Spinal cord (tissue), 9 donors: ENCODE measurements at regions not wholly inside any gene's neighbourhood (a gene's known extent, or its start where the extent isn't known, plus 50 kb on each side); places are given as distances from the start of the nearest gene placed in this dataset.

Experiments
- DNase-seq, 6 donors: peaks; one replicate each; pipeline versions ENCODE4 v3.0.0 to v3.0.0-alpha.2; 2013 to 2015; ENCODE audit warnings: low spot score in 6 of 6, low read depth in 4 of 6
- H3K27ac ChIP-seq: one replicate; pipeline ENCODE4 v1.5.1; 2013; ENCODE audit warnings: low read depth, low read length, control low read depth
- H3K27me3 ChIP-seq: one replicate; pipeline ENCODE4 v1.6.1; 2013; ENCODE audit warnings: low read length; ENCODE audit not compliant: control insufficient read depth, insufficient read depth
- H3K36me3 ChIP-seq: one replicate; pipeline ENCODE4 v1.6.1; 2013; ENCODE audit warnings: low read length; ENCODE audit not compliant: control insufficient read depth, insufficient read depth
- H3K4me1 ChIP-seq: one replicate; pipeline ENCODE4 v1.6.1; 2013; ENCODE audit warnings: low read length; ENCODE audit not compliant: control insufficient read depth, insufficient read depth
- H3K4me3 ChIP-seq: one replicate; pipeline ENCODE4 v1.5.1; 2013; ENCODE audit warnings: low read depth, low read length, control low read depth
- H3K9me3 ChIP-seq: one replicate; pipeline ENCODE4 v1.6.1; 2013; ENCODE audit warnings: low read length; ENCODE audit not compliant: control insufficient read depth, insufficient read depth
- WGBS: methylation state at CpG from one replicate; pipeline ENCODE4 v1.1.5; 2013; ENCODE audit warnings: missing lambda C conversion rate; ENCODE audit not compliant: insufficient coverage; 5-methylcytosine and 5-hydroxymethylcytosine counted together
- donor health status: healthy.

- Histone ChIP-seq H3K27ac (no peak overlapping the region), H3K36me3 (no peaks in the 10 kb centered on the region), H3K27me3 (no peaks in the 10 kb centered on the region), H3K4me3 (no peak overlapping the region), H3K9me3 (no peaks in the 10 kb centered on the region), H3K4me1 (no peaks in the 10 kb centered on the region)
- DNase-seq, result no peak
These were observed 691.9 kb upstream of the SOX9 start for GRCh38 chr17:71428897-71429296.

GRCh38 chr17:71430281-71430680, 690.5 kb upstream of the SOX9 start:
- H3K4me1 ChIP-seq, result no peaks in the 10 kb centered on the region
- H3K27ac ChIP-seq, result no peak overlapping the region
- H3K27me3 ChIP-seq, result no peaks in the 10 kb centered on the region
- DNase-seq, result no peak
- no peaks in the 10 kb centered on the region for H3K36me3 ChIP-seq
- H3K9me3 ChIP-seq, result no peaks in the 10 kb centered on the region
- 93% methylated on average over 4 of the region's 5 CpGs for WGBS
- no peak overlapping the region for H3K4me3 ChIP-seq

- no peak overlapping the region for H3K4me3 ChIP-seq
- no peak overlapping the region for H3K27ac ChIP-seq
- DNase-seq, result no peak
- H3K9me3 ChIP-seq, result no peaks in the 10 kb centered on the region
- no peaks in the 10 kb centered on the region for H3K4me1 ChIP-seq
- no CpG with 5 or more reads among the region's 2 CpGs for WGBS
- no peaks in the 10 kb centered on the region for H3K27me3 ChIP-seq
- no peaks in the 10 kb centered on the region for H3K36me3 ChIP-seq
These were observed 689.7 kb upstream of the SOX9 start for GRCh38 chr17:71431146-71431545.

- Histone ChIP-seq H3K4me3 (no peak overlapping the region), H3K9me3 (no peaks in the 10 kb centered on the region), H3K4me1 (no peaks in the 10 kb centered on the region), H3K27ac (no peak overlapping the region), H3K36me3 (no peaks in the 10 kb centered on the region), H3K27me3 (no peaks in the 10 kb centered on the region)
- no peak for DNase-seq
- WGBS, result 80% methylated on average over 1 of the region's 2 CpGs
These were observed 688.2 kb upstream of the SOX9 start for GRCh38 chr17:71432378-71433315.

- H3K4me1 ChIP-seq, result no peaks in the 10 kb centered on the region
- H3K27ac ChIP-seq, result no peak overlapping the region
- no peaks in the 10 kb centered on the region for H3K27me3 ChIP-seq
- no peak overlapping the region for H3K4me3 ChIP-seq
- H3K36me3 ChIP-seq, result no peaks in the 10 kb centered on the region
- no peaks in the 10 kb centered on the region for H3K9me3 ChIP-seq
- no peak for DNase-seq
- no CpG with 5 or more reads among the region's 1 CpG for WGBS
These were observed 686.1 kb upstream of the SOX9 start for GRCh38 chr17:71434716-71435115.

- Histone ChIP-seq H3K9me3 (no peaks in the 10 kb centered on the region), H3K27me3 (no peaks in the 10 kb centered on the region), H3K36me3 (no peaks in the 10 kb centered on the region), H3K27ac (no peak overlapping the region), H3K4me3 (no peak overlapping the region), H3K4me1 (no peaks in the 10 kb centered on the region)
- no CpG with 5 or more reads among the region's 1 CpG for WGBS
- DNase-seq, result no peak
These were observed 684.3 kb upstream of the SOX9 start for GRCh38 chr17:71436479-71436878.

GRCh38 chr17:71437166-71437565, 683.7 kb upstream of the SOX9 start:
- DNase-seq, result no peak
- Histone ChIP-seq H3K4me3 (no peak overlapping the region), H3K4me1 (no peaks in the 10 kb centered on the region), H3K9me3 (no peaks in the 10 kb centered on the region), H3K27ac (no peak overlapping the region), H3K36me3 (no peaks in the 10 kb centered on the region), H3K27me3 (no peaks in the 10 kb centered on the region)
- no CpG with 5 or more reads among the region's 1 CpG for whole genome bisulfite sequencing

- no peak overlapping the region for H3K27ac ChIP-seq
- no peaks in the 10 kb centered on the region for H3K9me3 ChIP-seq
- H3K4me3 ChIP-seq, result no peak overlapping the region
- peak in 2 of 6 donors; percentile 55 to 59 for DNase-seq
- WGBS, result no CpG with 5 or more reads among the region's 5 CpGs
- no peaks in the 10 kb centered on the region for H3K4me1 ChIP-seq
- no peaks in the 10 kb centered on the region for H3K27me3 ChIP-seq
- no peaks in the 10 kb centered on the region for H3K36me3 ChIP-seq
These were observed 682.1 kb upstream of the SOX9 start for GRCh38 chr17:71438631-71439146.

GRCh38 chr17:71440513-71440912, 680.3 kb upstream of the SOX9 start:
- H3K27me3 ChIP-seq, result no peaks in the 10 kb centered on the region
- 93% methylated on average over 5 of the region's 9 CpGs for WGBS
- no peaks in the 10 kb centered on the region for H3K4me1 ChIP-seq
- no peak overlapping the region for H3K27ac ChIP-seq
- H3K36me3 ChIP-seq, result no peaks in the 10 kb centered on the region
- H3K9me3 ChIP-seq, result no peaks in the 10 kb centered on the region
- no peak overlapping the region for H3K4me3 ChIP-seq
- no peak for DNase-seq

GRCh38 chr17:71441098-71441497, 679.7 kb upstream of the SOX9 start:
- H3K36me3 ChIP-seq, result no peaks in the 10 kb centered on the region
- H3K9me3 ChIP-seq, result no peaks in the 10 kb centered on the region
- H3K27me3 ChIP-seq, result no peaks in the 10 kb centered on the region
- H3K27ac ChIP-seq, result no peak overlapping the region
- WGBS, result 98% methylated on average over 5 of the region's 6 CpGs
- no peak overlapping the region for H3K4me3 ChIP-seq
- DNase-seq, result no peak
- no peaks in the 10 kb centered on the region for H3K4me1 ChIP-seq
